Lung (tissue), 11 donors: ENCODE measurements at regions not wholly inside any gene's neighbourhood (a gene's known extent, or its start where the extent isn't known, plus 50 kb on each side); places are given as distances from the start of the nearest gene placed in this dataset.

ENCODE experiments used
- ATAC-seq: fragments of 200-7000 bp; cut with Tn5 transposase; one replicate; pipeline ENCODE4 v1.9.1; 2020; ENCODE audit warnings: moderate number of reproducible peaks; ENCODE audit not compliant: insufficient read depth, low FRiP score
- DNase-seq, 3 donors: peaks; one replicate each; pipeline ENCODE4 v3.0.0-alpha.2; 2013 to 2017
- H3K27ac ChIP-seq, 2 donors: one replicate each; pipeline ENCODE4 v1.5.1; 2013; ENCODE audit warnings: mild to moderate bottlenecking in 2 of 2, moderate library complexity in 2 of 2, control low read depth in 1 of 2, inconsistent platforms in 1 of 2, low read depth in 1 of 2, low read length in 1 of 2
- H3K27me3 ChIP-seq, 3 donors: one replicate each; pipeline ENCODE4 v1.5.1; 2013; ENCODE audit warnings: low read length in 2 of 3; ENCODE audit not compliant: control insufficient read depth in 3 of 3, insufficient read depth in 3 of 3
- H3K36me3 ChIP-seq, 4 donors: one replicate each; pipeline ENCODE4 v1.5.1; 2013; ENCODE audit warnings: low read length in 4 of 4, mild to moderate bottlenecking in 1 of 4, moderate library complexity in 1 of 4; ENCODE audit not compliant: control insufficient read depth in 4 of 4, insufficient read depth in 4 of 4
- H3K4me1 ChIP-seq, 5 donors: one replicate each; pipeline ENCODE4 v1.5.1; 2013; ENCODE audit warnings: low read length in 5 of 5, mild to moderate bottlenecking in 2 of 5, moderate library complexity in 1 of 5; ENCODE audit not compliant: control insufficient read depth in 5 of 5, insufficient read depth in 5 of 5
- H3K4me3 ChIP-seq: one replicate; pipeline ENCODE4 v1.5.1; 2013; ENCODE audit warnings: mild to moderate bottlenecking, control low read depth, moderate library complexity
- H3K9ac ChIP-seq, 2 donors: one replicate each; pipeline ENCODE4 v1.5.1; 2013; ENCODE audit warnings: low read length in 2 of 2, control low read depth in 1 of 2; ENCODE audit not compliant: insufficient read depth in 1 of 2
- H3K9me3 ChIP-seq, 4 donors: one replicate each; pipeline ENCODE4 v1.5.1; 2013; ENCODE audit warnings: low read length in 3 of 4, mild to moderate bottlenecking in 1 of 4, moderate library complexity in 1 of 4; ENCODE audit not compliant: control insufficient read depth in 4 of 4, insufficient read depth in 3 of 4
- WGBS, 2 donors: extraction: QIAGEN DNeasy Blood & Tissue Kit; methylation state at CpG; one replicate each; pipeline ENCODE4 v1.1.7; 2013; 5-methylcytosine and 5-hydroxymethylcytosine counted together
- TF ChIP-seq, protein P1 (sequence below): IDR thresholded peaks from 2 replicates; pipeline ENCODE4 v1.5.1; 2012; ENCODE audit warnings: mild to moderate bottlenecking; ENCODE audit errors: control extremely low read depth, extremely low read depth
- donor health status: control.
- donor health status: control.
- donor health status: Bipolar disorder and iron deficiency.
- donor health status: healthy.
- donor health status: DM: yes; HTN: yes; CAD: no.

- Histone ChIP-seq H3K9ac (no peak overlapping the region), H3K4me3 (no peak overlapping the region), H3K9me3 (peaks cover 0 to 2% (median 0%) of the 10 kb centered on the region in 4 donors), H3K27ac (no peak overlapping the region), H3K27me3 (no peaks in the 10 kb centered on the region), H3K36me3 (no peaks in the 10 kb centered on the region), H3K4me1 (peaks cover 0 to 1% (median 0%) of the 10 kb centered on the region in 5 donors)
- WGBS, 2 donors, result 30 to 46% methylated on average over 3 of the region's 3 CpGs
- DNase-seq (peak in 2 of 3 donors; percentile 37 to 61), ATAC-seq (no peak)
- TF ChIP-seq, protein P1, sequence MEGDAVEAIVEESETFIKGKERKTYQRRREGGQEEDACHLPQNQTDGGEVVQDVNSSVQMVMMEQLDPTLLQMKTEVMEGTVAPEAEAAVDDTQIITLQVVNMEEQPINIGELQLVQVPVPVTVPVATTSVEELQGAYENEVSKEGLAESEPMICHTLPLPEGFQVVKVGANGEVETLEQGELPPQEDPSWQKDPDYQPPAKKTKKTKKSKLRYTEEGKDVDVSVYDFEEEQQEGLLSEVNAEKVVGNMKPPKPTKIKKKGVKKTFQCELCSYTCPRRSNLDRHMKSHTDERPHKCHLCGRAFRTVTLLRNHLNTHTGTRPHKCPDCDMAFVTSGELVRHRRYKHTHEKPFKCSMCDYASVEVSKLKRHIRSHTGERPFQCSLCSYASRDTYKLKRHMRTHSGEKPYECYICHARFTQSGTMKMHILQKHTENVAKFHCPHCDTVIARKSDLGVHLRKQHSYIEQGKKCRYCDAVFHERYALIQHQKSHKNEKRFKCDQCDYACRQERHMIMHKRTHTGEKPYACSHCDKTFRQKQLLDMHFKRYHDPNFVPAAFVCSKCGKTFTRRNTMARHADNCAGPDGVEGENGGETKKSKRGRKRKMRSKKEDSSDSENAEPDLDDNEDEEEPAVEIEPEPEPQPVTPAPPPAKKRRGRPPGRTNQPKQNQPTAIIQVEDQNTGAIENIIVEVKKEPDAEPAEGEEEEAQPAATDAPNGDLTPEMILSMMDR, result no peak
Observed at GRCh38 chr15:72852273-72852672, 68.7 kb upstream of the ADPGK start.

- H3K4me1 ChIP-seq, result peaks cover 0 to 1% (median 0%) of the 10 kb centered on the region in 5 donors
- H3K9ac ChIP-seq, result no peak overlapping the region
- no peak for ATAC-seq
- no peak for DNase-seq
- peaks cover 0 to 2% (median 0%) of the 10 kb centered on the region in 4 donors for H3K9me3 ChIP-seq
- WGBS, 2 donors, result 73 to 89% methylated on average over 8 of the region's 8 CpGs
- no peak overlapping the region for H3K4me3 ChIP-seq
- no peaks in the 10 kb centered on the region for H3K27me3 ChIP-seq
- H3K36me3 ChIP-seq, result no peaks in the 10 kb centered on the region
- H3K27ac ChIP-seq, result no peak overlapping the region
- TF ChIP-seq, protein P1, result no peak
Observed at GRCh38 chr15:72851586-72851985, 68.0 kb upstream of the ADPGK start.

- Histone ChIP-seq H3K36me3 (no peaks in the 10 kb centered on the region), H3K4me1 (peaks cover 0 to 1% (median 0%) of the 10 kb centered on the region in 5 donors), H3K27ac (no peak overlapping the region), H3K4me3 (no peak overlapping the region), H3K27me3 (no peaks in the 10 kb centered on the region), H3K9ac (no peak overlapping the region), H3K9me3 (peaks cover 0 to 2% (median 0%) of the 10 kb centered on the region in 4 donors)
- TF ChIP-seq, protein P1, result no peak
- DNase-seq, result no peak
- ATAC-seq, result no peak
- 48 to 50% methylated on average over 3 of the region's 3 CpGs for WGBS, 2 donors
Observed at GRCh38 chr15:72850833-72851232, 67.3 kb upstream of the ADPGK start.

GRCh38 chr15:72847806-72848205, 64.2 kb upstream of the ADPGK start:
- H3K27ac ChIP-seq, result no peak overlapping the region
- WGBS, 2 donors, result 71 to 76% methylated on average over 3 of the region's 3 CpGs
- no peaks in the 10 kb centered on the region for H3K36me3 ChIP-seq
- ATAC-seq (no peak), DNase-seq (no peak)
- no peak overlapping the region for H3K4me3 ChIP-seq
- TF ChIP-seq, protein P1, result no peak
- peaks cover 0 to 2% (median 0%) of the 10 kb centered on the region in 4 donors for H3K9me3 ChIP-seq
- H3K4me1 ChIP-seq, result peaks cover 0 to 1% (median 0%) of the 10 kb centered on the region in 5 donors
- H3K9ac ChIP-seq, result no peak overlapping the region
- no peaks in the 10 kb centered on the region for H3K27me3 ChIP-seq
